CD1c-positive myeloid dendritic cell (primary cell): ENCODE measurements at regions not wholly inside any gene's neighbourhood (a gene's known extent, or its start where the extent isn't known, plus 50 kb on each side); places are given as distances from the start of the nearest gene placed in this dataset.
A peak's percentile ranks its signal among the peaks of the same experiment; 100 is the strongest.
"Not testable (repeated sequence)": the region's sequence is repeated elsewhere in the genome, so short reads cannot be mapped to it uniquely, and the experiment has no call there.

Experiments
- DNase-seq: peaks from one replicate; pipeline ENCODE4 v3.0.0-alpha.2; 2016; ENCODE audit errors: extremely low spot score

- no peak for DNase-seq
Measured at GRCh38 chr13:79874396-79875360, 393.7 kb downstream of the NDFIP2 start.

- DNase-seq: no peak
Measured at GRCh38 chr13:79871594-79871993, 390.6 kb downstream of the NDFIP2 start.

- DNase-seq: no peak
Measured at GRCh38 chr13:79870766-79871165, 389.8 kb downstream of the NDFIP2 start.

- DNase-seq: no peak
Measured at GRCh38 chr13:79870123-79870522, 389.2 kb downstream of the NDFIP2 start.

- DNase-seq: no peak
Measured at GRCh38 chr13:79869326-79869725, 388.4 kb downstream of the NDFIP2 start.

GRCh38 chr13:79867254-79867653 is 386.3 kb downstream of the NDFIP2 start:
- peak; percentile 11 for DNase-seq

- no peak for DNase-seq
Measured at GRCh38 chr13:79866436-79866835, 385.5 kb downstream of the NDFIP2 start.

- no peak for DNase-seq
Measured at GRCh38 chr13:79862515-79862914, 381.6 kb downstream of the NDFIP2 start.

- no peak for DNase-seq
Measured at GRCh38 chr13:79861731-79862130, 380.8 kb downstream of the NDFIP2 start.

- no peak for DNase-seq
Measured at GRCh38 chr13:79860791-79861190, 379.8 kb downstream of the NDFIP2 start.

GRCh38 chr13:79859756-79860155 is 378.8 kb downstream of the NDFIP2 start:
- DNase-seq: no peak

GRCh38 chr13:79853251-79853650 is 372.3 kb downstream of the NDFIP2 start:
- DNase-seq: no peak

- DNase-seq: no peak
Measured at GRCh38 chr13:79851318-79851717, 370.4 kb downstream of the NDFIP2 start.

GRCh38 chr13:79847882-79848592 is 367.1 kb downstream of the NDFIP2 start:
- DNase-seq: no peak

- DNase-seq: no peak
Measured at GRCh38 chr13:79846386-79846785, 365.4 kb downstream of the NDFIP2 start.

- no peak for DNase-seq
Measured at GRCh38 chr13:79837741-79838450, 356.9 kb downstream of the NDFIP2 start.

GRCh38 chr13:79836121-79836520 is 355.2 kb downstream of the NDFIP2 start:
- DNase-seq: not testable (repeated sequence)

- DNase-seq: no peak
Measured at GRCh38 chr13:79834876-79835275, 353.9 kb downstream of the NDFIP2 start.

- DNase-seq: no peak
Measured at GRCh38 chr13:79833991-79834390, 353.0 kb downstream of the NDFIP2 start.

- no peak for DNase-seq
Measured at GRCh38 chr13:79831556-79831955, 350.6 kb downstream of the NDFIP2 start.

GRCh38 chr13:79830945-79831344 is 350.0 kb downstream of the NDFIP2 start:
- no peak for DNase-seq

GRCh38 chr13:79830426-79830825 is 349.5 kb downstream of the NDFIP2 start:
- no peak for DNase-seq
